EL (cell line): ENCODE measurements at regions not wholly inside any gene's neighbourhood (a gene's known extent, or its start where the extent isn't known, plus 50 kb on each side); places are given as distances from the start of the nearest gene placed in this dataset.
"Not testable (repeated sequence)": the region's sequence is repeated elsewhere in the genome, so short reads cannot be mapped to it uniquely, and the experiment has no call there.

Source experiments
- DNase-seq: peaks from one replicate; pipeline ENCODE4 v3.0.0-alpha.2; 2016

DNA sequence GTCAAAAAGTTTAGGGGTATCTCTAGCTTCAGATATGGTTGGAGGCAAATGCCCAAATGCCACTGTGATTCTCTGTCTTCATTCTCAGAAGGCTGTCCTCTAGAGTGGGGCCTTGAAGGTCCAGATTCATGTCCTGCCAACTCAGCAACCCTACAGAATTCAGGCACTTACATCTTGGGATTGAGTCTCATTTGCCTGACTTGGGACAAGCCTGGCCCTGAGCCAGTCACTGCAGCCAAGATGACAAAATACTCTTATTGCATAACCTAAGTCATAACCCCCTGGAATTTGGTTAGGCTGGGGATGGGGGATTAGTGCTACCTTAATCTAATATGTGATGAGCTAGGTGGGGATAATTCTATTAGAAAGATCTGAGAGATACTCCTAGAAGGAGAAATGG lies 100.5 kb downstream of the AREG start:
- peak; percentile 32 for DNase-seq

DNA sequence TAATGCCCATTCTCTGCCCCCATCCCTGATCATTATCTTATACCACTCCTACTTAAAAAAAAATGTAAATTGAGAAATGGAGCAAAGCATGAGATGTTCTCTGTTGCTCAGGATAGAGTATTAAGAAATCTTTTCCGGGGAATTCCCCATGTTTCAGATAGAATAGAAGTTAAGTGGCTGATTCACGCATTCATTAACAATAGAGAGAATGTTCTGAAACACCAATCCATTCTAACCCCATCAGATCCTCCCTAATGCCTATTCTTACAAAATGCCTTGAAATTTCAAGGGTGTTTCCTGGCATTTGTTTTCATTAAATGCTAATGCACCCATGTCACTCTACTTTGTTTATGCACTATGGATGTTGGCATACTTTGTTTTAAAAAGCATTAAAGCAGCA lies 101.1 kb downstream of the AREG start:
- peak; percentile 37 for DNase-seq

DNA sequence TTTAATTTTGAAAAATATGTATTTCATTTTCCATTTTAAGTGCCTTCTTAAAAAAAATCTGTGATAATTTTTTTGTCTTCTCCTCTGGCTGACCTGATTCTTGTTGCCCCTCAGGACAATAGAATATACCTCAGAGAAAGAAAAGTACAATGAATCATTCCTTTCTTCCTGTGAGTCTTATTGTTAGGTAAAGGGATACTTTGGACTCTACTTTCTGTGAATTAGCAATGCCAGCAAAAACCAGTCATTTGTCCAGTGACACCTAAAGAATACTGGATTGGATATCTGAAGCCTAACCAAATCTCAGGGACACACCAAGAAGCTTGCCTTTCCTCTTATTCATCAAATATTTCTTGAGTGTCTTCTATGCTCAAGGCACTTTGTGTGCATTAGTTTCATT lies 102.1 kb downstream of the AREG start:
- no peak for DNase-seq

DNA sequence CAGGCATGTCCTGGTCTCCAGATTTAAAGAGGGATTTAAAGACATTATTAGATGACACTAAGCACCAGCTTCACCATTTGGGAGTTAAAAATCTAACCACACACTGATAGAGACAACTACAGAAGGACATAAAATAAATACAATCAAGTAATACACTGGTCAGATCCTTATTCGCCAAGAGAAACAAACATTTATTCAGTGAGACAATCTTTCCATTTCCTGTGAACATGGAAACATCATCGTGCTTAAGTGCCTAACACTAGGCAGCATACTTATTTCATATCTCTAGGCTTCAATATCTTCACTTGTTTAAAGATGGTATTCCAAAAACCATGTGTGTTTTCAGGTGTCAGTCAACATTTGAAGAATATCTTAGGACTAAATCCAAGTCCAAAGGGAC lies 103.6 kb downstream of the AREG start:
- no peak for DNase-seq

DNA sequence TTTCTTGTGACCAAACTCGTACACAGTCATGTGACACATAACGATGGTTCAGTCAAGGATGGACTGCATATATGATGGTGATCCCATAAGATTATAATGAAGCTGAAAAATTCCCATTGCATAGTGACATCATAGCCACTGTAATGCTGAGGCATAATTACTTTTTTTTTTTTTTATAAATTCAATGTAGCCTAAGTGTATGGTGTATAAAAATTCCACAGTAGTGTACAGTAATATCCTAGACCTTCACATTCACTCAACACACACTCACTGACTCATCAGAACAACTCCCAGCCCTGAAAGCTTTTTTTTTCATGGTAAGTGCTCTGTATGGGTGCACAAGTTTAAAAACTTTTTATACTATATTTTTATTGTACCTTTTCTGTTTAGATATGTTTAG lies 105.0 kb downstream of the AREG start:
- DNase-seq = peak; percentile 53

DNA sequence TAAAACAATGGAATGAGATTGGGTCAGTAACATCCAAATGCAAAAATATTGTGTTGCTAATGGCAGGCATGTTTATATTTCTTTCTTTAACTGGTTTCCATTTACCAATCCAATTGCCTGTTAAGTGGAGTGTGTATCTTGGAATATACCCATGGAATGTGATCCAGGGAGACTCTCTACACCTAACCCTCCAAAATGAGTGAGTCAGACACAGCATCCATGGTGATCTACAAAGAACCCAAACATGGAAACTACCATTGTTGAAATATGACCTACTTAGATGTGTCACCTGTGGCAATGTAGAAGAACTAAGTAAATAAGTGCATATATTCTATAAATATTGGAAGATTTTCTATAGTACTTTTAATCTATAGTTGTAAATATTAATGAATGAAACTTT lies 110.3 kb downstream of the AREG start:
- DNase-seq = no peak

DNA sequence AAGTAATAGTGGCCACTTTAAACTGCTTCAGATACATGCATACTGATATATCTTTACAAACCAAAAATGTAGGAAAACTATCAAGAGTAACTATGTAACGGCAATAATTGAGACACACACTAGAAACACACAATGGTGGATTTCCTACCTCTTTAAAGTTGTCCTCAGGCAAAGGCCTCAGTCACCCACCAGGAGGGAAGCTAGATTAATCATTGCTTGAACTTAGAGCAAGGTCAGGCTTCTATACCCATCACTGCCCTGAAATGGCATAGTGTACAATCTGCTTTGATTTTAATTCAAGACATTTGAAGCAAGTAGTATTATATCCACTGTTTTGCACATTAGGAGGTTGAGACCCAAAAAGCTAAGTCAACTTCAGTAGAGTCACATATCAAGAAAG lies 110.9 kb downstream of the AREG start:
- DNase-seq = no peak

DNA sequence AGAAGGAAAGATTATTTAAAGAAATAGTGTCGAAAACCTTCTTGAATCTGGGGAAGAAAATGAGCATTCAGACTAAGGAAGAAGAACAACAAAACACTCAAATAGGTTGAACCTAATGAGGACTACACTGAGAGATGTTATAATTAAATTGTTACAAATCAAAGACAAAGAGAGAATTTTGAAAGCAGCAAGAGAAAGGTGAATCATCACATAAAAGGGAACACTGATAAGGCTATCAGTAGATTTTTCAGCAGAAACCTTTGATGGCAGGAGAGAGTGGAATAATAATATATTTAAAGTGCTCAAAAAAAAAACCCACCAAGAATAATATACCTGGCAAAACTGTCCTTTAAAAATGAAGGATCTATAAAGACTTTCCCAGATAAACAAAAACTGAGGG lies 114.9 kb downstream of the AREG start:
- DNase-seq = no peak

DNA sequence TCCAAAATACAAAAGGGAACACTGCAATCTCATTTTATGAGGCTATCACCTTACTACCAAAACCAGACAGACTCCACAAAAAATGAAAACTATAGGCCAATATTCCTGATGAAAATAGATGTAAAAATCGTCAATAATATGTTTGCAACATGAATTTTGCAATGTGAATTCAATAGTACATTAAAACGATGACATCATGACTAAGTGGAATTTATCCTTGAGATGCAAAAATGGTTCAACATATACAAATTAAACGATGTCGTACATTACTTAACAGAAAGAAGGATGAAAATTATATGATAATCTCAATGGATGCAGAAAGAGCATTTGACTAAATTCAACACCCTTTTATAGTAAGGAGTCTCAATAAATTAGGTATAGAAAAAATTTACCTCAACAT lies 123.0 kb downstream of the AREG start:
- DNase-seq = no peak

DNA sequence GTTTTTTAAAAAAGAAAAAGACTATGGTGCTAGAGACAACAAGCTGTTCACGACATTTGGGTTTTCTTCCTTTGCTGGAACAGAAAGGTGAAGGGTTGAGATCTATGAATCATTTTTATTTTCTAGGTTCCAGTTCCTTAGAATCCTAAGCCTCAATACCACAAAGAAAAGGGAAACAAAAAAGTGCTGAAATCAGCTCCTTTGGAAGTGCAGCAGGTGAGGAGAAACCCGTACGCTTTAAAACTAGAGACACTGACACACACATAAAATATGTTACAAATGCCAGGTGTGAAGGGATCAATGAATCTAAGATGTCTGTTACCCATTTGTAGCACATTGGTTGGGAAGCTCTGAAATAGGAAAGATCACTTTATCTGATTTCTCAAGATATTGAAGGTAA lies 125.2 kb downstream of the AREG start:
- DNase-seq = no peak

DNA sequence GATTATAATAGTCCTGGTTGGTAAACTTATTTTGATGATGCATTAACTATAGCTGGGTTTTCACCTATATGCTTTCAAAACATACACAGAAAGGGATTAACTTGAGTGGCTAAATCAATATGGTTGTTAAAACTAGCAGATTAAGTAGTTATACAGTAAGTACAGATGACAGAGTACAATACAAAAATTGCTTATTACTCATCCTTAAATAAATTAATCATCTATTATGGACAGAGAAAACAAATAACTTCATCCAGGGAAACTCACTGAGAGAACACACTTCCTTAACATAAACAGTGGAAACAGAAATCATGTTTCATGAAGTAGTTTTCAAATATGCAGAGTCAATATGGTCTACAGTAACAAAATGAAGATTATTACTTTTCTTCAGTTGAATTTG lies 133.4 kb downstream of the AREG start:
- no peak for DNase-seq

DNA sequence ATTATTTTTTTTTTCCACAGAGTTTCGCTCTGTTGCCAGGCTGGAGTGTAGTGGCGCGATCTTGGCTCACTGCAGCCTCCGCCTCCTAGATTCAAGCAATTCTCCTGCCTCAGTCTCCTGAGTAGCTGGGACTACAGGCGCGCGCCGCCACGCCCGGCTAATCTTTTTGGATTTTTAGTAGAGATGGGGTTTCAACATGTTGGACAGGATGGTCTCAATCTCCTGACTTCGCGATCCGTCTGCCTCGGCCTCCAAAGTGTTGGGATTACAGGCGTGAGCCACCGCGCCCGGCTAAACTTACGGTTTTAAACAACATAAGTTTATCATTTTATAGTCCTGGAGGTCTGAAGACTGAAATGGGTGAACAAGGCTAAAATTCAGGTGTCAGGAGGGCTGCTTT lies 133.9 kb downstream of the AREG start:
- DNase-seq = not testable (repeated sequence)

DNA sequence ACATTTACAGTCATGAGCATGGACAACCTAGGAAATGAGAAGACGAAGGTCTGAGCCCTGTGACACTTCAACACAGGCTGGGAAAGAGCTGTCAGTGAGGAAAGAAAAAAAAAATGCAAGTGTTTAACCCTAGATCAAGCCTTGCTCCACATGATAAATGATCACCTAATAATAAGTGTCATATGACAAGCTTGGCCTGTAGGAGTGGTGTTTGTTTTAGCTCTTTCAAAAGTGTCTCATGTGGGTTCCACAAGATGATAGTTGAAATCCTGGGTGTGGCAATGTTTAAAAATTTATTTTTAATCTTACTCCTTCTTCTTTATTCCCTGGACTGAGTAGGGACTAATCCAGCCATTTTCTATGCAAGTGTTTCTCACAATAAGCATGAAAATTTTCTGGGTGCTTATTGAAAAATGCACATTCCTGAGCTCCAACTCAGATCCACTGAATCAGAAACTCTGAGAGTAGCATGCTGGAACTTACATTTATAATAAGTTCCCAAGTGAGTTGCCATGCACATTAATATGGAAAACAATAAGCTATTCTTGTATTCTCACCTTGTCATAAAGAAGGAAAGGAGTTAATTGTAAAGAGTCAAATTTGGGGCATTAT lies 138.3 kb downstream of the AREG start:
- DNase-seq = peak; percentile 1

DNA sequence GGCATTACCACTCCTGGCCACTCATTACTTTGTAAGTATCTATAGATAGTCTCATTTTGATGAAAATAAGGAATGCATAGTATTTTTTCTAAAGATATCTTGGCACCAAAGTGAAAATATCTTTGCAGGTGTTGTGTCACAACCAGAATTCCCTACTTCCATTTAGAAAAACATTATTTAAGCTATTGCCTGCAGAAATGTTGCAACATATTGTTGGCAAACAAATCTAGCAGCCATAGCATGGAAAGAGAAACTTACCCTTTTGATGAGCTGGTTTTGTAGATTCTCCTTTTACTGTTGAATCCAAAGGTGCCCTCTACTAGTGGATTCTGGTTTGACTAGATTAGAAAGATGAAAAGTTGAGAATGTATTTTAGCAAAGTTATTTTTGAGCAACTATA lies 138.8 kb downstream of the AREG start:
- DNase-seq = no peak

DNA sequence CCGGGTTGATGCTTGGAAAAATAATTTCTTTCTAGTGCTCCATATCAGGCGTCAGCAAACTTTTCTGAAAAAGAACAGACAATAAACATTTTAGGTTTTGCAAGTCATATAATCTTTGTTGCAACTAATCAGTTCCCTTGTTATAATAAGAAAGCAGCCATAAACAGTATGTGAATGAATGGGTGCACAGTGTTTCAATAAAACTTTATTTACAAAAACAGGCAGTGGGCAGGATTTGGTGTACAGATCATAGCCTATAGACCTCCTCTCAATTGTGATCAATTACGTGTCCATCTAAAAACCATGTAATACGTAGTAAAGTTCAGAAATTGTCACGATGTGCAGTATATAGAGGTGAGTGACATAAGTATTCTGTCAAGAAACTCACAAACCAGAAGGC lies 143.4 kb downstream of the AREG start:
- no peak for DNase-seq

DNA sequence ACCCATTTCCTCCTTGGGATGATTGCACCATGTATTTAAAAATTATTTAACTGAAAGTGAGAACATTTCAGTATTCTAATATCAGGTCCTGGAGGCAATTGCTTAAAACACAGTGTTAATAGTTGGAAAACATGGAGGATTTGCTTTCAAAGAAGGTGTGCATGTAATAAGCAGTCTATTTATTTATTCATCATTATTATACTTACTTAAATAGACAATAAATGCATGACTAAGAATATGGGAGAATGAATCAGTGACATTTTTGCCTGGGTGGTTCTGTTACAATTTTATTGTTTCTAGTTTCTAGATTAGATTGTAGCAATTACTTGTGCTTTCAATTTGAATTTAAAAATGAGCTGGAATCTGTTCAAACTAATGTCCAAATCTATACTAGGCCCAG lies 145.5 kb downstream of the AREG start:
- no peak for DNase-seq

DNA sequence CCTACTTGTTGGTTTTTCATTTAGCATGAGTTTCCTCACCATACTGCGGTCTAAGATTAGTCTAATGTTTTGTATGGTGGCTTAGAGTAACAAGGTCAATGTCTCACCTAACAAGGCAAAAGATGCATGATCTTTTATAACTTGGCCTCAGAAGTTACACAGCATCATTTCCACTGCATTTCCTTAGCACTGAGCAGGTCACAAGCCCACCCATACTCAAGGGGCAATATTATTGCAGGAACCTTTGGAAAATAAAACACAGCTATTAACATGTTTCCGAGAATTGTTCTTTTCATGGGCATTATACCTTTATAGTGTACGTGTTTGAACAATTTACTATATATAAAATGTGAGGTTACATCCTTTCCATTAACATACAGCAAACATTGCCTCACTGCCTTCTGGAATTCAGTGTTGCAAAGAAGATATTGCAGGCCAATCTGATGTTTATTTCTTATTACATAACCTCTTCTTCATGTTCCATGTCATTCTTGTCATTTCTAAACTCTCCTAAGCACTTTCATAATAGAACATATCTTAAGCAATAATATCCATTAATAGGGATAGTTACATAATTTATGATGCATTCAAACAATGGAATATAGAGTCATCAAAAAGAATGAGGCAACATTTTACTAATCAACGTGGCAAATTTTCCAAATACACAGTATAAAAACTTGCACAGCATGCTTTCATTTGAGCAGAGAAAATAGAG lies 153.8 kb downstream of the AREG start:
- DNase-seq = no peak

DNA sequence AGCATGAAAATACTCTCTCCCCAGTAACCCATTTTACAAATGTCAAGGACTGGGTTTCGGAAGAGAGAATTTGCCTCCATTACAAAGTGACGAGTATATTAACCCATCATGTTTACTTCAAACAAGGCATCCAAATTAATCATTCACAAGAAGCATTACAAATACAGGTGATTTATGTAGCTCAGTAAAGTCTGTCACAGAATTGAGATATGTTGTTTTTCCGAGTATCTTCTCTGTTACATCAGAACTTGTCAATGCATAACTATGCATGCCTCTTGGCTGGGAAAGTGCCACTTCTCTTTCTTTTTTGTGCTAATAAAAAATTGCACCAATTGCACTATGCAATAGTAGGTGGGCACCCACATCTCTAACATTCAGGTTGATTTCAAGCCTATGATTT lies 158.2 kb downstream of the AREG start:
- no peak for DNase-seq

DNA sequence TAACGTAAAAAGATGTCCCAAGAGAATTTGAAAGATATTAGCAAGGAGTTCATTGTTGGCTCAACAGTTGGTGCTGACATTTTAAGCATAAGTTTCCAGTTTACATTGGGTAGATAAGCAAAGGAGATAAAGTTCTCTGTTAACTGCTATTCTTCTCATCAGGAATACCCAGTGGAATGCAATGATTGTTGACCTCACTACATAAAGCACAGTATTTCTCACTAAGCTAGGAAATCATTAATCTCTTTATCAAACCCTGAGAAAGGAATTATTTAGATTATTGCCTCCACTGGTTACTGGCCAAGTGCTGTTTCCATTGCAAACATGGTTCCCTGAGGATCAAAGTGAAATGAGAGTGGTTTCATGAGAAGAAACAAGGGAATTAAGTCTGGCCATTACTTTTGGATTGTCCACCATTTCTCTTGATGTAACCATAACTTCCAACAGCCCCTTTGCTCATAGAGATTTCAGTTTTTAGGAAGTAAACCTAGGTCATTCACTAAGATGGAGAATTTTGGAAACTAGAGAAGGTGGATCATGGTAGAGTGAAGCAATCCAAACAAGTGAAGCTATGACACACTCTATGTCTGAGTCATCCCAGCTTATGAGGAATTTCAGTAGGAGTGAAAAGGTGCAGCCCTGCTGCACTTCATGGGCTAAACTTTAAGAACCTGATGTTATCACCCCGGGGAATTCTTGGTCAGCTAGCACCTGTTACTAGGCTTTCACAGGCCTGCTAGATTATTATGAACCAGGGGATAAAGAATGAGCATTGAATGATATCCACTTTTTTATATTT lies 163.4 kb downstream of the AREG start:
- DNase-seq = peak; percentile 16

DNA sequence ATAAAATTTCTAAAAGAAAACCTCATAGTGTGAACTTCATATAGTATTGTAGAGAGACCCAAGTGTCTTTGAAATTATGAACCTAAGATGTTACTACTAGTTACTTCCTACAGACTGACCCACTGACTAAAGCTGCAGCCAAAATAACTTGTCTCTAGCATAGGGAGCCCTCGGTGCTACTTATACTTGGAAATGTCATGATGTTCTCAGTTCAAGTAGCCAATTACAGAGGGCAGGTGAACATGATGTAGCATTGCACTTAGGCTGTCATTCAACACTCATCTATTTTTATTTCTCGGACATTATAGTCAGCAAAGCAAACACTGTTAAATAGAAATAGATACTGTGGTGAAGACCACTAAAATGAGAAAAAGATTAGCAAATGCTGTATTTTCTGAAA lies 165.6 kb downstream of the AREG start:
- no peak for DNase-seq

DNA sequence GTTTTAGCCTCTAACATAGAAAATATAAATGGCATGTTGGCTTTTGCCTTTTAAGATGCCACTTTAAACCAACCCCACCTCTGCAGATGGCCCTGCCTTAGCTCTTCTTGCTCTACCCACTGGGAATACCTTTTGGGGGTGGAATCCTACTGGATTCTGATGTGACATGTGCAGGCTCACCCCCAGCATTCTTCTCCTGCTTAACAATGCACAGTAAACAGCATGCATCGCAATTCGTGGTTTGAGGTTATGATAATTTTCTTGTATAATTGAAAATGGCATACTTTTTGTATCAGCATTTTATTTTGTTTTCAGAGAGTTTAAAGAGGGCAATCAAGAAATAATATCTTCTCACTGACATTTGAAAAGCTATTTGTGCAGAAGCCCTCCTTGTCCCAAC lies 167.9 kb downstream of the AREG start:
- DNase-seq = no peak

DNA sequence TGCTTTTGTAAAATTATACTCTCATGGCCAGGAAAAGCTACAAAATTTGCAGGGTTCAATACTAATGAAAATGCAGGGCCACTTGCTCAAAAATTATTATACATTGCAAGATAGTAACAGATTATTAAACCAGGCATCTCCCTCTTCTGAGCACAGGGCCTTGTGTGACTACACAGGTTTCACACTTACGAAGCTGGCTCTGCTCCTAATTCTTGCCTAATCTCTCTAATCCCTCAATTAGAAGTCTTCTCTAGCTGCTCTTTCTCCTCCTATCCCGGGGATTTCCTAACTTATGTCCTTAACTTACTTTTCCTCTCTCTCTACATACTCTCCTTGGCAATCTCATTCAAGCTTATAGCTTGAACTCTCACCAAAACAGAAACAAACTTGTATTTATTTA lies 168.3 kb downstream of the AREG start:
- DNase-seq = no peak

DNA sequence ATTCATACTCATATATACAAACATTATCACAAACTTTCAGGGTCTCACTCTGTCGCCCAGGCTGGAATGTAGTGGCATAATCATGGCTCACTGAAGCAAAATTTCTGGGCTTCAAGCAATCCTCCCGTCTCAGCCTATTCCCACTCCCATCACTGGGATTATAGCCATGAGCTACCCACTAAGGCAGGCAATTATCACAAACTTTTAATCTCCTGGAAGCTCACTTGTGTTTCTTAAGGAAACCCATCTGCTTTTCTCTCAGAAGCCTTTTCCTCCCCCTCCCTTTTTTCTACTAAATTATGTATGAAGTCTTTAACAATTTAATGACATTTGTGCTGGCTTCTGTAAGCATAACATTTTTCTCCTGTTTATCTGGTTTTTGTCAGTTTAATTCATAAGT lies 170.5 kb downstream of the AREG start:
- no peak for DNase-seq

DNA sequence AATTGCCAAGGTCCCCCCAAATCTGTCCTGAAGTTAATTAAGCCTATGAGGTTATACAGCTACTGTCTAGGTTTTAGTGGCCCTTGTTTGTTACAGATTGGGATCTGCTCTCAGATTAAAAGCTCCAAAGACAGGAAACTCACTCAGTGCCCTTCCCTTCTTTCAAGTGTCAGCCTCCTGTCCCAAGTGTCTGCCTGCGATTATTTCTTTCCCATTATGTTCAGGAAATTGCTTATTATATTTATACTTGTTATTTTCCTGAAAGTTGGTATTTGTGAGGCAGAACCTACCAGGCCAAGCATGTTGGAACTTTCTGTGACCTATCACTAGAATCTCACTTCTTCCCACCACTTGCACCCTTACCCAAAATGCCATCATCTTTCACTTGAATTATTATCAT lies 173.2 kb downstream of the AREG start:
- DNase-seq = no peak
